HG03571 (cell line): ENCODE measurements at regions not wholly inside any gene's neighbourhood (a gene's known extent, or its start where the extent isn't known, plus 50 kb on each side); places are given as distances from the start of the nearest gene placed in this dataset.
"Not testable (repeated sequence)": the region's sequence is repeated elsewhere in the genome, so short reads cannot be mapped to it uniquely, and the experiment has no call there.

Experiments
- ATAC-seq: cut with Tn5 transposase; IDR thresholded peaks from one replicate; pipeline ENCODE4 v1.9.1; 2021; ENCODE audit not compliant: unreplicated experiment

GRCh38 chr18:24613896-24614640 is 153.6 kb downstream of the HRH4 start:
- ATAC-seq: no peak

GRCh38 chr18:24616653-24617052 is 156.2 kb downstream of the HRH4 start:
- no peak for ATAC-seq

- not testable (repeated sequence) for ATAC-seq
These were observed 164.0 kb downstream of the HRH4 start for GRCh38 chr18:24624421-24624820.

- ATAC-seq: no peak
These were observed 167.3 kb downstream of the HRH4 start for GRCh38 chr18:24627644-24628315.

- ATAC-seq: no peak
These were observed 167.9 kb downstream of the HRH4 start for GRCh38 chr18:24628326-24628725.

GRCh38 chr18:24629921-24630320 is 169.5 kb downstream of the HRH4 start:
- no peak for ATAC-seq

- ATAC-seq: no peak
These were observed 170.0 kb downstream of the HRH4 start for GRCh38 chr18:24630346-24630880.

GRCh38 chr18:24631243-24632025 is 171.0 kb downstream of the HRH4 start:
- ATAC-seq: no peak

- ATAC-seq: no peak
These were observed 171.9 kb downstream of the HRH4 start for GRCh38 chr18:24632158-24632988.

GRCh38 chr18:24633121-24633520 is 172.7 kb downstream of the HRH4 start:
- no peak for ATAC-seq

- ATAC-seq: no peak
These were observed 189.1 kb downstream of the HRH4 start for GRCh38 chr18:24649571-24649970.

- no peak for ATAC-seq
These were observed 191.0 kb downstream of the HRH4 start for GRCh38 chr18:24651434-24651833.

GRCh38 chr18:24656050-24656449 is 195.6 kb downstream of the HRH4 start:
- ATAC-seq: no peak

- ATAC-seq: no peak
These were observed 196.4 kb downstream of the HRH4 start for GRCh38 chr18:24656551-24657443.

GRCh38 chr18:24657444-24657842 is 197.0 kb downstream of the HRH4 start:
- ATAC-seq: no peak

GRCh38 chr18:24658302-24658701 is 197.9 kb downstream of the HRH4 start:
- ATAC-seq: no peak

GRCh38 chr18:24659827-24660720 is 199.6 kb downstream of the HRH4 start:
- peak; percentile 66 for ATAC-seq

GRCh38 chr18:24660956-24661355 is 200.5 kb downstream of the HRH4 start:
- ATAC-seq: no peak

- no peak for ATAC-seq
These were observed 202.0 kb downstream of the HRH4 start for GRCh38 chr18:24662412-24662821.
